Stimulated activated naive CD8-positive, alpha-beta T cell treated with anti-CD3 and anti-CD28 coated beads, Interleukin-15, Interleukin-2, amounts not matched to agents 100 ng/mL and 50 ng/mL, for 24 hours (primary cell): ENCODE measurements at regions not wholly inside any gene's neighbourhood (a gene's known extent, or its start where the extent isn't known, plus 50 kb on each side); places are given as distances from the start of the nearest gene placed in this dataset.

Experiments used
- H3K27ac Mint-ChIP-seq: one replicate; pipeline ENCODE4 v1.8.0; 2021; ENCODE audit warnings: mild to moderate bottlenecking, mixed read lengths
- H3K27me3 Mint-ChIP-seq: one replicate; pipeline ENCODE4 v1.8.0; 2021; ENCODE audit warnings: mixed read lengths
- H3K36me3 Mint-ChIP-seq: one replicate; pipeline ENCODE4 v1.8.0; 2021; ENCODE audit warnings: low read depth, mixed read lengths
- H3K4me1 Mint-ChIP-seq: one replicate; pipeline ENCODE4 v1.8.0; 2021; ENCODE audit warnings: low read depth, mixed read lengths
- H3K4me3 Mint-ChIP-seq: one replicate; pipeline ENCODE4 v1.8.0; 2021; ENCODE audit warnings: mild to moderate bottlenecking, mixed read lengths
- H3K9me3 Mint-ChIP-seq: one replicate; pipeline ENCODE4 v1.8.0; 2021; ENCODE audit warnings: mixed read lengths

GRCh38 chr1:223009406-223009805, 133.6 kb downstream of the TLR5 start:
- Mint-ChIP-seq H3K27ac (no peak overlapping the region), H3K27me3 (peaks cover 15% of the 10 kb centered on the region), H3K4me3 (no peak overlapping the region), H3K9me3 (no peaks in the 10 kb centered on the region), H3K36me3 (peaks cover 5% of the 10 kb centered on the region), H3K4me1 (no peaks in the 10 kb centered on the region)

GRCh38 chr1:223010582-223011504, 132.2 kb downstream of the TLR5 start:
- Mint-ChIP-seq H3K36me3 (no peaks in the 10 kb centered on the region), H3K27me3 (peaks cover 15% of the 10 kb centered on the region), H3K4me1 (no peaks in the 10 kb centered on the region), H3K27ac (no peak overlapping the region), H3K9me3 (no peaks in the 10 kb centered on the region), H3K4me3 (no peak overlapping the region)

GRCh38 chr1:223011505-223011856, 131.6 kb downstream of the TLR5 start:
- Mint-ChIP-seq H3K27me3 (peaks cover 15% of the 10 kb centered on the region), H3K4me3 (no peak overlapping the region), H3K27ac (no peak overlapping the region), H3K4me1 (no peaks in the 10 kb centered on the region), H3K36me3 (no peaks in the 10 kb centered on the region), H3K9me3 (no peaks in the 10 kb centered on the region)

- peaks cover 15% of the 10 kb centered on the region for H3K27me3 Mint-ChIP-seq
- H3K36me3 Mint-ChIP-seq: no peaks in the 10 kb centered on the region
- no peaks in the 10 kb centered on the region for H3K9me3 Mint-ChIP-seq
- no peak overlapping the region for H3K27ac Mint-ChIP-seq
- no peaks in the 10 kb centered on the region for H3K4me1 Mint-ChIP-seq
- H3K4me3 Mint-ChIP-seq: no peak overlapping the region
Observed at GRCh38 chr1:223012176-223012788, 130.8 kb downstream of the TLR5 start.

- Mint-ChIP-seq H3K4me1 (no peaks in the 10 kb centered on the region), H3K4me3 (no peak overlapping the region), H3K27me3 (peaks cover 15% of the 10 kb centered on the region), H3K36me3 (no peaks in the 10 kb centered on the region), H3K9me3 (no peaks in the 10 kb centered on the region), H3K27ac (no peak overlapping the region)
Observed at GRCh38 chr1:223012938-223013337, 130.1 kb downstream of the TLR5 start.

- Mint-ChIP-seq H3K27ac (no peak overlapping the region), H3K27me3 (peaks cover 15% of the 10 kb centered on the region), H3K9me3 (no peaks in the 10 kb centered on the region), H3K4me3 (no peak overlapping the region), H3K4me1 (no peaks in the 10 kb centered on the region), H3K36me3 (no peaks in the 10 kb centered on the region)
Observed at GRCh38 chr1:223014142-223014873, 128.7 kb downstream of the TLR5 start.

GRCh38 chr1:223016381-223016780, 126.7 kb downstream of the TLR5 start:
- H3K4me3 Mint-ChIP-seq: no peak overlapping the region
- H3K27me3 Mint-ChIP-seq: peaks cover 12% of the 10 kb centered on the region

GRCh38 chr1:223016890-223017289, 126.2 kb downstream of the TLR5 start:
- Mint-ChIP-seq H3K9me3 (no peaks in the 10 kb centered on the region), H3K27ac (no peak overlapping the region)

More at GRCh38 chr1:223016381-223016780, 126.7 kb downstream of the TLR5 start:
- Mint-ChIP-seq H3K27ac (no peak overlapping the region), H3K4me1 (no peaks in the 10 kb centered on the region), H3K9me3 (no peaks in the 10 kb centered on the region), H3K36me3 (no peaks in the 10 kb centered on the region)

GRCh38 chr1:223017291-223017690, 125.8 kb downstream of the TLR5 start:
- Mint-ChIP-seq H3K27ac (no peak overlapping the region), H3K36me3 (no peaks in the 10 kb centered on the region), H3K4me3 (no peak overlapping the region), H3K9me3 (no peaks in the 10 kb centered on the region), H3K27me3 (peaks cover 10% of the 10 kb centered on the region), H3K4me1 (no peaks in the 10 kb centered on the region)

More at GRCh38 chr1:223016890-223017289, 126.2 kb downstream of the TLR5 start:
- no peaks in the 10 kb centered on the region for H3K36me3 Mint-ChIP-seq
- no peaks in the 10 kb centered on the region for H3K4me1 Mint-ChIP-seq
- no peak overlapping the region for H3K4me3 Mint-ChIP-seq
- H3K27me3 Mint-ChIP-seq: peaks cover 10% of the 10 kb centered on the region

- Mint-ChIP-seq H3K9me3 (no peaks in the 10 kb centered on the region), H3K27ac (no peak overlapping the region), H3K4me3 (no peak overlapping the region), H3K4me1 (no peaks in the 10 kb centered on the region), H3K36me3 (no peaks in the 10 kb centered on the region), H3K27me3 (no peaks in the 10 kb centered on the region)
Observed at GRCh38 chr1:223018534-223018933, 124.5 kb downstream of the TLR5 start.

- H3K27ac Mint-ChIP-seq: no peak overlapping the region
- H3K4me3 Mint-ChIP-seq: no peak overlapping the region
- H3K36me3 Mint-ChIP-seq: no peaks in the 10 kb centered on the region
- no peaks in the 10 kb centered on the region for H3K4me1 Mint-ChIP-seq
- no peaks in the 10 kb centered on the region for H3K9me3 Mint-ChIP-seq
- H3K27me3 Mint-ChIP-seq: no peaks in the 10 kb centered on the region
Observed at GRCh38 chr1:223019256-223019655, 123.8 kb downstream of the TLR5 start.

GRCh38 chr1:223020770-223021169, 122.3 kb downstream of the TLR5 start:
- H3K4me1 Mint-ChIP-seq: no peaks in the 10 kb centered on the region
- no peaks in the 10 kb centered on the region for H3K9me3 Mint-ChIP-seq
- H3K36me3 Mint-ChIP-seq: no peaks in the 10 kb centered on the region
- H3K27ac Mint-ChIP-seq: no peak overlapping the region
- no peaks in the 10 kb centered on the region for H3K27me3 Mint-ChIP-seq
- H3K4me3 Mint-ChIP-seq: no peak overlapping the region

- no peak overlapping the region for H3K27ac Mint-ChIP-seq
- H3K27me3 Mint-ChIP-seq: no peaks in the 10 kb centered on the region
- H3K9me3 Mint-ChIP-seq: no peaks in the 10 kb centered on the region
- H3K4me3 Mint-ChIP-seq: no peak overlapping the region
- H3K36me3 Mint-ChIP-seq: no peaks in the 10 kb centered on the region
- no peaks in the 10 kb centered on the region for H3K4me1 Mint-ChIP-seq
Observed at GRCh38 chr1:223022641-223023473, 120.2 kb downstream of the TLR5 start.

GRCh38 chr1:223023863-223024262, 119.2 kb downstream of the TLR5 start:
- Mint-ChIP-seq H3K36me3 (no peaks in the 10 kb centered on the region), H3K27me3 (no peaks in the 10 kb centered on the region), H3K27ac (no peak overlapping the region), H3K9me3 (no peaks in the 10 kb centered on the region), H3K4me1 (no peaks in the 10 kb centered on the region), H3K4me3 (no peak overlapping the region)
